H1 (cell line): ENCODE measurements at regions not wholly inside any gene's neighbourhood (a gene's known extent, or its start where the extent isn't known, plus 50 kb on each side); places are given as distances from the start of the nearest gene placed in this dataset.

ENCODE experiments used
- CTCF ChIA-PET: fragments of 300-600 bp; sonication (Branson Sonifier 250); formaldehyde crosslinking; loops from one replicate; lab custom pipeline; 2021; ENCODE audit not compliant: partially characterized antibody; lab: Charles Lee
- POLR2A ChIA-PET: fragments of 300-600 bp; sonication (Branson Sonifier 250); formaldehyde crosslinking; loops from one replicate; lab custom pipeline; 2021; ENCODE audit warnings: inconsistent platforms; ENCODE audit not compliant: partially characterized antibody; lab: Charles Lee
- DNase-seq, 2 experiments: peaks; one replicate each; pipeline versions ENCODE4 v3.0.0 to v3.0.0-alpha.2; 2010 to 2022; ENCODE audit warnings: low spot score in 2 of 2, low read depth in 1 of 2, mixed read lengths in 1 of 2
- FAIRE-seq: peaks from 2 replicates; lab custom pipeline; 2011; peaks lifted over from hg19 to GRCh38; lab: Jason Lieb, UNC
- H2AFZ ChIP-seq: 2 replicates; pipeline ENCODE4 v1.8.1; 2012; ENCODE audit warnings: low read length, inconsistent platforms
- H2AK5ac ChIP-seq: 2 replicates; pipeline ENCODE4 v1.6.1; 2013; ENCODE audit warnings: low read depth, low read length
- H2BK120ac ChIP-seq: replicated peaks from 2 replicates; pipeline ENCODE3; 2013; ENCODE audit warnings: low read depth, low read length, inconsistent platforms
- H2BK12ac ChIP-seq: 2 replicates; pipeline ENCODE4 v1.6.1; 2013; ENCODE audit warnings: low read depth, low read length
- H2BK15ac ChIP-seq: 2 replicates; pipeline ENCODE4 v1.6.1; 2013; ENCODE audit warnings: low read length
- H2BK20ac ChIP-seq: 2 replicates; pipeline ENCODE4 v1.6.1; 2013; ENCODE audit warnings: low read length
- H2BK5ac ChIP-seq: 2 replicates; pipeline ENCODE4 v1.6.1; 2013; ENCODE audit warnings: low read depth, low read length
- H3K14ac ChIP-seq: 2 replicates; pipeline ENCODE4 v1.6.1; 2013; ENCODE audit warnings: inconsistent platforms; ENCODE audit not compliant: insufficient read length
- H3K18ac ChIP-seq: 2 replicates; pipeline ENCODE4 v1.6.1; 2013; ENCODE audit warnings: low read length; ENCODE audit errors: extremely low read depth
- H3K23ac ChIP-seq: 2 replicates; pipeline ENCODE4 v1.6.1; 2013; ENCODE audit warnings: inconsistent platforms; ENCODE audit not compliant: insufficient read length
- H3K23me2 ChIP-seq: 2 replicates; pipeline ENCODE4 v1.6.1; 2013; ENCODE audit warnings: low read depth, low read length
- H3K27ac ChIP-seq: 2 replicates; pipeline ENCODE4 v1.6.1; 2011; ENCODE audit warnings: low read depth, low read length, inconsistent platforms
- H3K27me3 ChIP-seq, 4 experiments: replicated peaks in 1 of 4; 1 replicate in 1 of 4; 2 replicates in 3 of 4; pipeline versions ENCODE4 v1.6.1 to v1.8.1; 2011 to 2013; ENCODE audit warnings: low read length in 3 of 4, mild to moderate bottlenecking in 3 of 4, inconsistent platforms in 2 of 4, mixed read lengths in 2 of 4, moderate library complexity in 1 of 4; ENCODE audit not compliant: control insufficient read depth in 3 of 4, insufficient read depth in 3 of 4; ENCODE audit errors: extremely low read depth in 1 of 4
- H3K36me3 ChIP-seq, 4 experiments: 2 replicates each; pipeline versions ENCODE4 v1.6.1 to v1.8.1; 2011 to 2013; ENCODE audit warnings: mild to moderate bottlenecking in 4 of 4, low read length in 3 of 4, moderate library complexity in 2 of 4, control low read depth in 1 of 4, inconsistent platforms in 1 of 4; ENCODE audit not compliant: insufficient read depth in 4 of 4, control insufficient read depth in 2 of 4
- H3K4ac ChIP-seq: replicated peaks from 2 replicates; pipeline ENCODE3; 2013; ENCODE audit warnings: low read length, low read depth, mixed read lengths, inconsistent platforms; ENCODE audit not compliant: insufficient read length
- H3K4me1 ChIP-seq, 4 experiments: replicated peaks in 1 of 4; 1 replicate in 1 of 4; 2 replicates in 3 of 4; pipeline versions ENCODE4 v1.6.1 to v1.8.1; 2011 to 2013; ENCODE audit warnings: low read length in 3 of 4, inconsistent platforms in 2 of 4, mixed read lengths in 1 of 4; ENCODE audit not compliant: insufficient read depth in 4 of 4, control insufficient read depth in 3 of 4
- H3K4me2 ChIP-seq, 2 experiments: 2 replicates each; pipeline versions ENCODE4 v1.6.1 to v1.8.1; 2011 to 2013; ENCODE audit warnings: low read depth in 2 of 2, low read length in 2 of 2, control low read depth in 1 of 2, inconsistent platforms in 1 of 2, mild to moderate bottlenecking in 1 of 2; ENCODE audit not compliant: insufficient read depth in 1 of 2
- H3K4me3 ChIP-seq, 4 experiments: fragments of 200-600, 300-600 bp in 1 of 4; sonication (generic), shearing (Covaris generic), sonication (Bioruptor Twin) in 1 of 4; 2 replicates each; pipeline versions ENCODE4 v1.5.1 to v1.8.1; 2011 to 2016; ENCODE audit warnings: low read length in 4 of 4, low read depth in 3 of 4, control low read depth in 2 of 4, inconsistent platforms in 2 of 4, mild to moderate bottlenecking in 2 of 4, mixed read lengths in 1 of 4, moderate library complexity in 1 of 4; ENCODE audit not compliant: insufficient read depth in 2 of 4; ENCODE audit errors: extremely low read depth in 1 of 4
- H3K56ac ChIP-seq: replicated peaks from 2 replicates; pipeline ENCODE3; 2013; ENCODE audit warnings: low read depth, mild to moderate bottlenecking, mixed read lengths, low read length, inconsistent platforms; ENCODE audit not compliant: insufficient read length
- H3K79me1 ChIP-seq: 2 replicates; pipeline ENCODE4 v1.6.1; 2013; ENCODE audit warnings: low read depth, low read length, control low read depth
- H3K79me2 ChIP-seq, 2 experiments: 2 replicates each; pipeline versions ENCODE4 v1.6.1 to v1.8.1; 2012 to 2013; ENCODE audit warnings: low read length in 2 of 2, mild to moderate bottlenecking in 2 of 2, inconsistent platforms in 1 of 2; ENCODE audit not compliant: insufficient read depth in 2 of 2, control insufficient read depth in 1 of 2
- H3K9ac ChIP-seq, 4 experiments: replicated peaks in 1 of 4; 1 replicate in 1 of 4; 2 replicates in 3 of 4; pipeline versions ENCODE4 v1.6.1 to v1.8.1; 2011 to 2013; ENCODE audit warnings: low read depth in 3 of 4, low read length in 3 of 4, control low read depth in 2 of 4, mild to moderate bottlenecking in 2 of 4, moderate library complexity in 2 of 4, inconsistent platforms in 1 of 4; ENCODE audit errors: extremely low read depth in 1 of 4
- H3K9me3 ChIP-seq, 2 experiments: 2 replicates each; pipeline versions ENCODE4 v1.6.1 to v1.8.1; 2012 to 2013; ENCODE audit warnings: mild to moderate bottlenecking in 2 of 2, moderate library complexity in 2 of 2, control low read depth in 1 of 2, inconsistent platforms in 1 of 2, low read depth in 1 of 2, low read length in 1 of 2, mixed read lengths in 1 of 2; ENCODE audit not compliant: insufficient read depth in 2 of 2
- H4K20me1 ChIP-seq, 2 experiments: replicated peaks in 1 of 2; 2 replicates each; pipeline versions ENCODE3 to v1.8.1; 2011 to 2013; ENCODE audit warnings: inconsistent platforms in 2 of 2, low read length in 2 of 2, mild to moderate bottlenecking in 1 of 2; ENCODE audit not compliant: insufficient read depth in 2 of 2, control insufficient read depth in 1 of 2
- H4K5ac ChIP-seq: 2 replicates; pipeline ENCODE4 v1.6.1; 2013; ENCODE audit warnings: low read length, low read depth, mixed read lengths, inconsistent platforms; ENCODE audit not compliant: insufficient read length
- H4K8ac ChIP-seq: 2 replicates; pipeline ENCODE4 v1.8.0; 2013; ENCODE audit warnings: mild to moderate bottlenecking, moderate library complexity, low read length, inconsistent platforms; ENCODE audit not compliant: insufficient read depth; ENCODE audit errors: extremely low read depth
- H4K91ac ChIP-seq: replicated peaks from 2 replicates; pipeline ENCODE3; 2013; ENCODE audit warnings: low read length, mixed read lengths, inconsistent platforms; ENCODE audit not compliant: insufficient read length
- ASH2L ChIP-seq: fragments of 200-600, 300-600 bp; sonication (generic); IDR thresholded peaks from one replicate; pipeline ENCODE4 v1.7.1; 2017; ENCODE audit warnings: low read length
- CBX8 ChIP-seq: fragments of 300-800, 300-1000 bp; sonication (generic); IDR thresholded peaks from 2 replicates; pipeline ENCODE4 v1.7.1; 2016; ENCODE audit warnings: low read depth, low read length, borderline replicate concordance
- CTBP2 ChIP-seq: IDR thresholded peaks from 2 replicates; pipeline ENCODE4 v1.7.0; 2011; ENCODE audit warnings: borderline replicate concordance, mild to moderate bottlenecking, moderate library complexity, mixed read lengths, low read length; ENCODE audit not compliant: insufficient read depth, insufficient read length
- EP300 ChIP-seq, 2 experiments: IDR thresholded peaks; 1 replicate in 1 of 2; 2 replicates in 1 of 2; pipeline ENCODE4 v1.6.1; 2011 to 2012; ENCODE audit warnings: low read depth in 2 of 2, low read length in 2 of 2, mild to moderate bottlenecking in 2 of 2, borderline replicate concordance in 1 of 2, inconsistent platforms in 1 of 2, moderate library complexity in 1 of 2
- KDM1A ChIP-seq: fragments of 200-600, 300-600 bp; sonication (generic); IDR thresholded peaks from 2 replicates; pipeline ENCODE4 v1.7.1; 2016; ENCODE audit warnings: mild to moderate bottlenecking, low read length, borderline replicate concordance
- MAFK ChIP-seq: IDR thresholded peaks from 2 replicates; pipeline ENCODE4 v1.6.1; 2012; ENCODE audit warnings: low read depth, mild to moderate bottlenecking, improper control_type of control experiment, low read length
- POLR2AphosphoS5 ChIP-seq: IDR thresholded peaks from 2 replicates; pipeline ENCODE4 v1.6.1; 2011; ENCODE audit warnings: low read depth, low read length
- RAD21 ChIP-seq, 2 experiments: IDR thresholded peaks in 1 of 2; conservative IDR thresholded peaks in 1 of 2; 2 replicates each; pipeline ENCODE4 v1.6.1; 2011; ENCODE audit warnings: low read depth in 2 of 2, low read length in 2 of 2, improper control_type of control experiment in 1 of 2, inconsistent platforms in 1 of 2, mild to moderate bottlenecking in 1 of 2, moderate library complexity in 1 of 2
- SAP30 ChIP-seq: fragments of 300-600 bp; sonication (generic); IDR thresholded peaks from 2 replicates; pipeline ENCODE4 v1.7.1; 2012; ENCODE audit warnings: low read length, moderate library complexity, mild to moderate bottlenecking, inconsistent platforms; ENCODE audit not compliant: insufficient read depth, insufficient replicate concordance
- SIN3A ChIP-seq, 2 experiments: IDR thresholded peaks in 1 of 2; conservative IDR thresholded peaks in 1 of 2; 2 replicates each; pipeline ENCODE4 v1.6.1; 2011 to 2012; ENCODE audit warnings: low read length in 2 of 2, improper control_type of control experiment in 1 of 2, low read depth in 1 of 2, mild to moderate bottlenecking in 1 of 2
- SRF ChIP-seq: IDR thresholded peaks from 2 replicates; pipeline ENCODE4 v1.6.1; 2011; ENCODE audit warnings: mild to moderate bottlenecking, low read depth, low read length, moderate library complexity
- TBP ChIP-seq: IDR thresholded peaks from 2 replicates; pipeline ENCODE4 v1.6.1; 2011; ENCODE audit warnings: low read depth, low read length, improper control_type of control experiment
- TEAD4 ChIP-seq: IDR thresholded peaks from 2 replicates; pipeline ENCODE4 v1.6.1; 2012; ENCODE audit warnings: low read depth, low read length, inconsistent platforms, mixed read lengths
- YY1 ChIP-seq: IDR thresholded peaks from 2 replicates; pipeline ENCODE4 v1.6.1; 2011; ENCODE audit warnings: low read depth, mild to moderate bottlenecking, low read length
- WGBS, 2 experiments: shearing (Covaris generic) in 1 of 2; methylation state at CpG; one replicate each; pipeline versions ENCODE4 v1.1.6 to v1.1.7; 2013 to 2015; ENCODE audit warnings: low lambda C conversion rate in 2 of 2, mixed read lengths in 2 of 2, inconsistent platforms in 1 of 2, low coverage in 1 of 2, missing lambda C conversion rate in 1 of 2; ENCODE audit not compliant: insufficient replicate concordance in 2 of 2, insufficient coverage in 1 of 2, insufficient read length in 1 of 2; ENCODE audit errors: extremely low coverage in 1 of 2, missing lambda C conversion rate in 1 of 2; 5-methylcytosine and 5-hydroxymethylcytosine counted together

DNA sequence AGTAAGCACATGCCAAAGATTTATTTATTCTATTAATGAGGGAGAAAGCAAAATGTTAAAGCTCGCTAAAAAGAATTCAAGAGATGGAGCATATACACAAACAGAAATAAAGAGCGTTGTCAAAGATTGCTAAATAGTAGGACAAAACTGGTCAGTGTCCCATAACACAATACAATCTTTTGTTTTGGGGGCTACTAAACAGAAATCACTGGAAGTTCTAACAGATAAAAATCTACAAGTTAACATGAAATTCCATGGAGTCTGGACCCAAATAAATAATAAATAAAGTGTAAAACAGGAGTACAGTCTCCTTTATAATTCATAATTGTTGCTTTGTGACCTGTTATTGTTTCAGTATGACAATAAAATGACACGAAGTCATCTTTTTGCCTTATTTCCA lies 115.2 kb upstream of the CNTNAP4 start:
- H2BK15ac ChIP-seq, result no peak overlapping the region
- H3K27me3 ChIP-seq, result no peaks in the 10 kb centered on the region
- POLR2A ChIA-PET, result interaction anchor here (0.6 kb wide), 1 partner anchor 1721 kb away, joined by 4 read pairs; no protein-coding TSS in a partner anchor
- no peak overlapping the region for H3K23ac ChIP-seq
- H4K20me1 ChIP-seq, result no peaks in the 10 kb centered on the region
- no peak overlapping the region for H3K4me2 ChIP-seq
- DNase-seq, result no peak
- CTCF ChIA-PET, result no interaction called here
- H3K9ac ChIP-seq, result no peak overlapping the region
- no peaks in the 10 kb centered on the region for H3K9me3 ChIP-seq
- H3K79me2 ChIP-seq, result no peaks in the 10 kb centered on the region
- H2BK12ac ChIP-seq, result no peak overlapping the region
- no peak overlapping the region for H3K4me3 ChIP-seq
- FAIRE-seq, result no peak
- no peak overlapping the region for H4K8ac ChIP-seq
- H3K4ac ChIP-seq, result no peak overlapping the region
- peaks cover 0 to 2% (median 0%) of the 10 kb centered on the region in 4 experiments; a peak in 1 of 7 replicates for H3K4me1 ChIP-seq
- H3K14ac ChIP-seq, result no peak overlapping the region
- H3K18ac ChIP-seq, result no peak overlapping the region
- H2BK120ac ChIP-seq, result no peak overlapping the region
- no peaks in the 10 kb centered on the region for H3K36me3 ChIP-seq
- no peak overlapping the region for H2AFZ ChIP-seq
- H2BK5ac ChIP-seq, result no peak overlapping the region
- 92% methylated on average over 3 of the region's 3 CpGs; no CpG with 5 or more reads in 1 of the 2 experiments for WGBS, 2 experiments
- H3K56ac ChIP-seq, result no peak overlapping the region
- no peak overlapping the region for H3K27ac ChIP-seq
- no peak overlapping the region for H4K91ac ChIP-seq
- no peaks in the 10 kb centered on the region for H3K23me2 ChIP-seq
- H2AK5ac ChIP-seq, result no peak overlapping the region
- no peaks in the 10 kb centered on the region for H3K79me1 ChIP-seq
- no peak overlapping the region for H4K5ac ChIP-seq
- H2BK20ac ChIP-seq, result no peak overlapping the region
- TF ChIP-seq CTBP2 (no peak), POLR2AphosphoS5 (no peak), KDM1A (no peak), EP300 (IDR thresholded peaks at IDR 0.05; ENCODE audit: borderline replicate concordance in 1 of 2, low read depth in 2 of 2, low read length in 2 of 2) (no peak), MAFK (no peak), ASH2L (no peak), YY1 (no peak), TBP (no peak), SIN3A (conservative IDR thresholded peaks at IDR 0.05 in 1 of 2, IDR thresholded peaks at IDR 0.05 in 1 of 2; ENCODE audit: low read depth in 1 of 2, low read length in 2 of 2) (no peak), CBX8 (no peak), SAP30 (no peak), RAD21 (IDR thresholded peaks at IDR 0.05 in 1 of 2, conservative IDR thresholded peaks at IDR 0.05 in 1 of 2; ENCODE audit: low read depth in 2 of 2, low read length in 2 of 2) (no peak), TEAD4 (no peak), SRF (no peak)
